ENCODE measurements at regions not wholly inside any gene's neighbourhood (a gene's known extent, or its start where the extent isn't known, plus 50 kb on each side); places are given as distances from the start of the nearest gene placed in this dataset.

DNA sequence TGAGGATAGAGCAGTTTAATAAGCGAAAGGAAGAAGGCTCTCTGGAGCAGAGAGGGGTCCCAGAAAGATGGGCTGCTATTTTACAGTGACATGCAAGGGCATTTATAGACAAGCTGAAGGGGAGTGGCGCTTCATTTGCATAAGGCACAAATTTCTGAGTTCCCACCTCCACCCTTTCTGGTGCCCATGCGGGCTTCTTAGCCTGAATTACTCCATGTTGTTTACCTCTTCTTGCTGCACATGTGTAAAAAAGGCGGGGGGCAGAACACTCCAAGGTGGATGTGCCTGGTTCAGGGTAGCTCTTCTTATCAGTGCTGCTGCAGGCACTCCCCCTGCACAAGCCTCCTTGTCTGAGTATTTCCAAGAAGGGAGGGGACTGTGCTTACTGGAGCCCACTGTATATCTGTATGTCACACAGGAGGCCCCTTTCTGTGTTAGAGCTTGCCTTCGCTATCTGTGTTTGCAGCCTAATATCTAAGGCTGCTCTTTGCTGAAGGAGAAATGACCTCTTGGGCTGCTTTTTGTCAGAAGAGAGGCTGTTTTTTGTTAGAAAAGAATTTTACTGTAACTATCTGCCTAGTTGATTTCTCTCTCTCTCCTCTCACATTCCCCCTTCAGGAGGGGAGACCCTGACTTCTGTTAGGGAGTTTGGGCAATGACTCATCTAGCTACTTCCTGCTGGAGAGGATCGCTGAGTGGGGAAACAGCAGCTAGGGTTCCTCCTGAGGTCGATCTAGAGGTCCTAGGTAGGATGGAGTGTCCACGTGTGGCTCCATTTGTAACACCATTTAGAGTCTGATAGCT lies 1057.0 kb upstream of the CNTN5 start:
- TF ChIP-seq EZH2 (IDR thresholded peaks at IDR 0.05) (no peak), CTCF (IDR thresholded peaks at IDR 0.05) (no peak), EZH2phosphoT487 (IDR thresholded peaks at IDR 0.05) (no peak)
